Endothelial cell (in vitro differentiated cells): ENCODE measurements at regions not wholly inside any gene's neighbourhood (a gene's known extent, or its start where the extent isn't known, plus 50 kb on each side); places are given as distances from the start of the nearest gene placed in this dataset.

Source experiments
- DNase-seq: peaks from one replicate; pipeline ENCODE4 v3.0.0; 2021; ENCODE audit warnings: low spot score
- H3K27ac Mint-ChIP-seq: one replicate; pipeline ENCODE4 v1.8.0; 2021; ENCODE audit warnings: mixed read lengths, inconsistent platforms; ENCODE audit not compliant: unreplicated experiment
- H3K27me3 Mint-ChIP-seq: one replicate; pipeline ENCODE4 v1.8.0; 2021; ENCODE audit warnings: mild to moderate bottlenecking, moderate library complexity, mixed read lengths, inconsistent platforms; ENCODE audit not compliant: unreplicated experiment
- H3K36me3 Mint-ChIP-seq: one replicate; pipeline ENCODE4 v1.8.0; 2021; ENCODE audit warnings: mild to moderate bottlenecking, low read depth, mixed read lengths, inconsistent platforms; ENCODE audit not compliant: unreplicated experiment
- H3K4me1 Mint-ChIP-seq: one replicate; pipeline ENCODE4 v1.8.0; 2021; ENCODE audit warnings: mild to moderate bottlenecking, mixed read lengths, inconsistent platforms; ENCODE audit not compliant: unreplicated experiment
- H3K4me3 Mint-ChIP-seq: one replicate; pipeline ENCODE4 v1.8.0; 2021; ENCODE audit warnings: mild to moderate bottlenecking, mixed read lengths, inconsistent platforms; ENCODE audit not compliant: unreplicated experiment
- H3K9me3 Mint-ChIP-seq: one replicate; pipeline ENCODE4 v1.8.0; 2021; ENCODE audit warnings: mixed read lengths, inconsistent platforms; ENCODE audit not compliant: unreplicated experiment
- CTCF ChIP-seq: fragments of 200-600 bp; sonication (generic); IDR thresholded peaks from one replicate; pipeline ENCODE4 v1.5.0; 2021; ENCODE audit warnings: antibody characterized with exemption; ENCODE audit not compliant: unreplicated experiment

DNA sequence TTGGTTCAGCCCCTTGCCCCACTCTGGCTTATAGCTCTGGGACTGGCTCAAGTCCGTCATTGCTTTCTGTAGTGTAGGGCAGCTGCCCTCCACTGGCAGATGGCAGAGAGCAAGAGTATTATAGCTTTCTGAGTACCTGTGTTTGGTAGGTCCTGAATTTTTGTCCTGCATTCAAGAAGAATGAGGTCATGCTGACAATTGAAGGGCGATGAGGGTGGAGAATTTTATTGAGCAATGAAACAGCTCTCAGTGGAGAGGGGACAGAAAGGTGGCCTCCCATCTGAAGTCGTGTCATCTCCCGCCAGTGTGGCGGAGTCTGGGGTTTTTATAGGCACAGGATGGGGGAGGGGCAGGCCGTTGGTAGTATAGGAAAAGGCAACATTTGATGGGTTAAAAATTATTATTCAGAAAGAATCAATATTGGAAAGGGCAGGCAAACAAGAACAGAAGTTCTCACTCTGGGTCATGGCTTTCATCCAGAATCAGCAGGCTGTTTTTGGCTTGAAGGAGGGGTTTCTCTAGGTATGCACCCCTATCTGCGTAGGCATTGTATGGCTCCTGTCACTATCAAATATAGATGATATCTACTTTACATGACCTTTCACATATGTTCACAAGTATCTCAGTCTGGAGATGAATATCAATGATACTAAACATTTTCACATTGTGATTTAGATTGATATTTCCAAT is 1239.7 kb upstream of the ALCAM start:
- Mint-ChIP-seq H3K9me3 (no peaks in the 10 kb centered on the region), H3K36me3 (no peaks in the 10 kb centered on the region), H3K27ac (no peak overlapping the region), H3K27me3 (no peaks in the 10 kb centered on the region), H3K4me3 (no peak overlapping the region), H3K4me1 (no peaks in the 10 kb centered on the region)
- no peak for DNase-seq
- TF ChIP-seq CTCF = no peak

DNA sequence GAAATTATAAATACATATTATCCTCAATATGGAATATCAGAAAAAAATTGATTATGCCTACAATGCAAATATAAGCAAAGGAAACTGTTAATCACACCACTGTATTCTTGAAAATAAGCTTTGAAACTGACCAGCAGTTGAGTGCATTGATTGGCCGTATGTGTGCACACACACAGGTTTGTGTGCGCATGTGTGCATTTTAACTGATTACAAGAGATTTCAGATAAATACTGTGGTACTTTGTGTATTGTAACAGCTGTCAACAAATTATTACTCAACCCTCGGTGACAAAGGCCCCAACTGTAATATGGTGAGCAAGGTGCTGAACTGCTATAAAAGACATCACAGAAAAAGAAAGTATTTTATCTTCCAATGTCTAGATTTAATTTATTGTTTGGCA is 1238.9 kb upstream of the ALCAM start:
- Mint-ChIP-seq H3K9me3 (no peaks in the 10 kb centered on the region), H3K36me3 (no peaks in the 10 kb centered on the region), H3K27ac (no peak overlapping the region), H3K4me1 (no peaks in the 10 kb centered on the region), H3K27me3 (no peaks in the 10 kb centered on the region), H3K4me3 (no peak overlapping the region)
- no peak for DNase-seq
- no peak for TF ChIP-seq CTCF

GRCh38 chr3:104132566-104133403 is 1233.9 kb upstream of the ALCAM start:
- no peaks in the 10 kb centered on the region for H3K9me3 Mint-ChIP-seq
- H3K27ac Mint-ChIP-seq = no peak overlapping the region
- H3K4me1 Mint-ChIP-seq = no peaks in the 10 kb centered on the region
- DNase-seq = no peak
- no peaks in the 10 kb centered on the region for H3K36me3 Mint-ChIP-seq
- no peak overlapping the region for H3K4me3 Mint-ChIP-seq
- no peaks in the 10 kb centered on the region for H3K27me3 Mint-ChIP-seq
- no peak for TF ChIP-seq CTCF

- Mint-ChIP-seq H3K27me3 (no peaks in the 10 kb centered on the region), H3K36me3 (no peaks in the 10 kb centered on the region), H3K9me3 (no peaks in the 10 kb centered on the region), H3K4me3 (no peak overlapping the region), H3K4me1 (no peaks in the 10 kb centered on the region), H3K27ac (no peak overlapping the region)
- DNase-seq = no peak
- no peak for TF ChIP-seq CTCF
These were observed 1233.1 kb upstream of the ALCAM start for GRCh38 chr3:104133630-104134029.

- Mint-ChIP-seq H3K27ac (no peak overlapping the region), H3K36me3 (no peaks in the 10 kb centered on the region), H3K9me3 (no peaks in the 10 kb centered on the region), H3K4me1 (no peaks in the 10 kb centered on the region), H3K4me3 (no peak overlapping the region), H3K27me3 (no peaks in the 10 kb centered on the region)
- no peak for DNase-seq
- no peak for TF ChIP-seq CTCF
These were observed 1229.6 kb upstream of the ALCAM start for GRCh38 chr3:104137116-104137515.
